Central memory CD4-positive, alpha-beta T cell (primary cell): ENCODE measurements at regions not wholly inside any gene's neighbourhood (a gene's known extent, or its start where the extent isn't known, plus 50 kb on each side); places are given as distances from the start of the nearest gene placed in this dataset.
"Not testable (repeated sequence)": the region's sequence is repeated elsewhere in the genome, so short reads cannot be mapped to it uniquely, and the experiment has no call there.

Experiments used
- DNase-seq: peaks from one replicate; pipeline ENCODE4 v3.0.0; 2022

GRCh38 chr6:10343320-10343719 lies 71.6 kb downstream of the TFAP2A start:
- no peak for DNase-seq

- DNase-seq, result no peak
Measured at GRCh38 chr6:10341605-10342004, 73.3 kb downstream of the TFAP2A start.

DNA sequence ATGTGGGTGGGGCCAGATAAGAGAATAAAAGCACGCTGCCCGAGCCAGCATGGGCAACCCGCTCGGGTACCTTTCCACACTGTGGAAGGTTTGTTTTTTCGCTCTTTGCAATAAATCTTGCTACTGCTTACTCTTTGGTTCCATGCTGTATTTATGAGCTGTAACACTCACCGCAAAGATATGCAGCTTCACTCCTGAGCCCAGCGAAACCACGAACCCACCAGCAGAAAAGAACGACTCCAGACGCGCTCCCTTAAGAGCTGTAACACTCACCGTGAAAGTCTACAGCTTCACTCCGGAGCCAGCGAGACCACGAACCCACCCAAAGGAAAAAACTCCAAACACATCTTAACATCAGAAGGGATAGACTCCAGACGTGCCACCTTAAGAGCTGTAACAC lies 76.7 kb downstream of the TFAP2A start:
- DNase-seq, result no peak

DNA sequence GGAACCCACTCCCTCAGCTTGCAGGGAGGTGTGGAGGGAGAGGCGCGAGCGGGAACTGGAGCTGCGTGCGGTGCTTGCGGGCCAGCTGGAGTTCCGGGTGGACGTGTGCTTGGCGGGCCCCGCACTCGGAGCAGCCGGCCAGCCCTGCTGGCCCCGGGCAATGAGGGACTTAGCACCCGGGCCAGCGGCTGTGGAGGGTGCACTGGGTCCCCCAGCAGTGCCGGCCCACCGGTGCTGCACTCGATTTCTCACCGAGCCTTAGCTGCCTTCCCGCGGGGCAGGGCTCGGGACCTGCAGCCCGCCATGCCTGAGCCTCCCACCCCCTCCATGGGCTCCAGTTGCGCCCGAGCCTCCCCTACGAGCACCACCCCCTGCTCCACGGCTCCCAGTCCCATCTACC lies 77.5 kb downstream of the TFAP2A start:
- not testable (repeated sequence) for DNase-seq

- no peak for DNase-seq
Measured at GRCh38 chr6:10332111-10332510, 82.8 kb downstream of the TFAP2A start.

DNA sequence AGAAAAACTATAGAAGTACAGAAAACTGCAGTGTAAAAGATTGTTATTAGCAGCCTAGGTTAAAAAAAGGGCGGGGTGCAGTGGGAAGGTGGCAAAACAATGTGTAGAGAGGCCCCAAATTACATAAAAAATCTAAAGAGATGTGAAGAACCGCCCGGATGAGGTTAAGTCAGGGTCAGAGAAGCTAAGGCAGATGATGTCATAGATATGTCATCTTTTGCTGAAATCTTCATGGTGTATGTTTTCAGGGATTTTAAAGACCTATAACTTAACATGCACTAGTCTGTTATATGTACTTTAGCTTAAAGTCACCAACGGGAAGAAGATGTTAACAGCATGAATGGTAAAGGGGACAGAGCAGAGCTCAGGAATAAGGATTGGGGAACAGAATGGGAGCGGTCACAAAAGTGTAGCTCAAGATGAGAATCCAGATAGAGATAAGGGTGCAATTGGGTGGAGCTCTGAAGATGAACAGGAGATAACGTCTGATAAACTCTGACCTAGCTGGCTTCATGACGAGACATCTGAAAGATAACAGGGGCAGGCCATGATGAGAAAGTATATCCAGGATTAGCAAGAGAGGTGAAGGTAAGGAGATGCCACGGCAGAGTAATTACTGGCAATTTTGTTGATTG lies 83.4 kb downstream of the TFAP2A start:
- no peak for DNase-seq

- DNase-seq, result no peak
Measured at GRCh38 chr6:10330515-10330914, 84.4 kb downstream of the TFAP2A start.

DNA sequence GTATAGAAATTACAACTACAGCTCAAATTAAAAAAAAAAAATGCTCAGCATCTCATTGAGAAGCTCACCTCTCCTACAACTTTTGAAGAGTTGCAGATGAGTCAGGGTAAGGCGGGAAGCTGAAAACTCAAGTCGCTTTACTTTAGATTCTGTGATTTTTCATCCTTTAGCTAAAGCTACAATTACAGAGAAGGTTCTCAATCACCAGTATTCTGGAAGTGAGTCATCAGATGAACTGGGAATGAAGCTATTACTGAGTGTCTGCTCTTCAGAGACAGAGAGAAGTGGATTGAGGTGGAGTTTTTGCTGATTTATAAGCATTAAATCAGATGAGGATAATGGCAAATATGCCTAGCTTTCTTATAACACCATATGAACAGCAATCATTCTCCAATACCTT lies 91.9 kb downstream of the TFAP2A start:
- no peak for DNase-seq

GRCh38 chr6:10320291-10320690 lies 94.6 kb downstream of the TFAP2A start:
- no peak for DNase-seq

DNA sequence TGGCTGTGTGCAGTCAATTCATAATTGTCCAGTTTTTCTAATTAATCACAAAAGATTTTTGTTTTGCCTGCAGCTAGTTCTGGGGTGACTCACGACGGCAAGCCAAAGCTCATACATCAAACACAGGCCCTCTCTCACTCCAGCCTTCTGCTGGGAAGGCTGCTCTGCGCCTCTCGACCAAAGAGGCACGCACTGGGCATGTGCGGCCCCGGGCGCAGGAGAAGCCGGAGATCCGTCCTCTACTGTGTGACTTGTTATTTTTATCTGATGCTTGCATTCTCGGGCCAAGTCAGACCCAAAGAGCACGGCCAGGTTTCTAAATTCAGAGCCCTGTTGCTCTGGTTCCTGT lies 98.5 kb downstream of the TFAP2A start:
- DNase-seq, result no peak

DNA sequence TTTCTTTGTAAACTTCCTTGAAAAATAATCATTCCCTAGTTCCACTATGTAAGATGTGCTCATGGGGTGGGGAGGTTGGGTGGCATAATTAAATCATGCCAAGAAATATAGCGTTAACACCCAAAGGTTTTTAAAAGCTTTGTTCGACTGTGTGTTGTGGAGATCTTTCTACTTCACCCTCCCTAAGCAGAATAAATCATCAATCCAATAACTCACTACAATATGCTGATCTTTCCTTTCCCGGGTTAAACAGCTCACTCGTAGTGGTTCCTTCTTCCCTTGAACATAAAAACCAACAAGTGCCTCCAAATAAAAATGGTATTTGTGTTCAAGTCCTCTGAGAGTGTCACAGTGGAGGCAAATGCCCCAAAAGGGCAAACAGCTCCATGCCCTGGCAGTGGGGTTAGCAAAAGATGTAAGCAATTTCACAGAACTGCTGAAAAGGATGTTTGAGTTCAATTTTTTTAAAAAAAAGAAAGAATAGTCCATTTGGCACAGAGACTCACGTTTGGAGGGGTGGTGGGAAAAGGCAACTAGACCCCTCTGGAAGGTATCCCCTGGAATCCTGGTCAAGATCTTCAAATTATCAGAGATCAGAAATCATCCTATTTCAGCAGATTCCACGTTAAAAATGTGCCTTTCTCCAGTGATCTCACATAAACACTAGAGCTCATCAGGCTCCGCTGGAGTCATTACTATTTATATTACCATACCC lies 99.1 kb downstream of the TFAP2A start:
- DNase-seq, result no peak

GRCh38 chr6:10315034-10315433 lies 99.8 kb downstream of the TFAP2A start:
- DNase-seq, result no peak

GRCh38 chr6:10314163-10314955 lies 100.5 kb downstream of the TFAP2A start:
- DNase-seq, result no peak

GRCh38 chr6:10313799-10314162 lies 101.1 kb downstream of the TFAP2A start:
- no peak for DNase-seq

DNA sequence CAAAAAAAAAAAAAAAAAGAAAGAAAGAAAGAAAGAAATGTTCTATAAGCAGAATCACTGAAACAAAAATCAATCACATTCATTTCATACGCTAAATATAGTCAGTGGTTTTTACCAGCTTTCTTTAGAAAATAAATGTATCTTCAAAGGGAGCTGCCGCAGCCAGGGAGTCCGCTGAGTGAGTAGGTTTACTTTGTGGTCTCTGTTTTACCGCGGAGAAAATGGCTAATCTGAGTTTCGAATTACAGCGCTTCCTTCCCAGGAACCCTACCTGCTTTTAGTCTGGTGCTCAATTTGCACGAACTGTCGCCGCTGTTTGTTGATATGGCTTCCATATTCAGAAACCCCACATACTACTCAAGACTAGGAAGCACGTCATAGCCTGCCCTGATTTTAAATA lies 102.4 kb downstream of the TFAP2A start:
- no peak for DNase-seq

DNA sequence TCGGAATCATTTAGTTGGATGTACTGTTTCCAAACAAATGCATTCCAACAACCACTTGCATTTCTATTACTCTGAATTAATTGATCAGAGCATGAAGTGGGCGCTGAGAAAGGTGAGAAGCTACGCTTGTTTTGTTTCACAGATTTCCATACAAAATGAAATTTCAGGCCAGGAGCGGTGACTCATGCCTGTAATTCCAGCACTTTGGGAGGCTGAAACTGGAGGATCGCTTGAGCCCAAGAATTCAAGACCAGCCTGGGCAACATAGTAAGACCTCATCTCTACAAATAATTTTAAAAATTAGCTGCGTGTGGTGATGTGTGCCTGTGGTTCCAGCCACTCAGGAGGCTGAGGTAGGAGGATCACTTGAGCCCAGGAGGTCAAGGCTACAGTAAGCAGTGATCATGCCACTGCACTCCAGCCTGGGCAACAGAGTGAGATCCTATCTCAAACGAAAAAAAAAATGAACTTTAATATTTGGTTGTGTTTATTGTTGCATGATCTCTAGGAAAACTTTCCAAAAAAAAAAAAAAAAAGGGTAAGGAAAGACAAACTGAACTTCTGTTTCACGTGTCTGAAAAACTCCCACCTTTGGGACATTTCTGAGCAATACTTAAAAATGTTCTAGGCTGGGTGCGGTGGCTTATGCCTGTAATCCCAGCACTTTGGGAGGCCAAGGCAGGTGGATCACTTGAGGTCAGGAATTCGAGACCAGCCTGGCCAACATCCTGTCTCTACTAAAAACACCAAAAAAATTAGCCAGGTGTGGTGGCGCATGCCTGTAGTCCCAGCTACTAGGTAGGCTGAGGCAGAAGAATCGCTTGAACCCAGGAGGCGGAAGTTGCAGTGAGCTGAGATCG lies 103.1 kb downstream of the TFAP2A start:
- DNase-seq, result not testable (repeated sequence)

DNA sequence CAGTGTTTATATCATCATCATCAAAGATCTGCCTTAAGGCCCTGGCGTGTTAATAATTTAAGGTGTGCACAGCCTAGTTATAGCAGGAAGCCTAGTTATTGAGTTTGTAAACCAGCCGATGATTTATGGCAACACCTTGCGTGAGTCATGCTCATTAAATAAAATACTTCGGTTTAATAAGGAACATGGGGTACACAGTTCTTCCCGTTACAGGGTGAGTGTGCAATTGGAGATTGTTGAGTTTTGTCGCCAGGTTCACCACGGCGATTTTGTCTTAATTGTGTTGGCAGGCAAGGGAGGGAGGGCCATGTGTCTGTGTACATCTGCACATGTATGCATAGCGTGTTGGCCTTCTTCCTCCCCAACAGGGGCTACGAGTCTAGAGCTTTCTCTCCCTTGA lies 104.0 kb downstream of the TFAP2A start:
- DNase-seq, result no peak

DNA sequence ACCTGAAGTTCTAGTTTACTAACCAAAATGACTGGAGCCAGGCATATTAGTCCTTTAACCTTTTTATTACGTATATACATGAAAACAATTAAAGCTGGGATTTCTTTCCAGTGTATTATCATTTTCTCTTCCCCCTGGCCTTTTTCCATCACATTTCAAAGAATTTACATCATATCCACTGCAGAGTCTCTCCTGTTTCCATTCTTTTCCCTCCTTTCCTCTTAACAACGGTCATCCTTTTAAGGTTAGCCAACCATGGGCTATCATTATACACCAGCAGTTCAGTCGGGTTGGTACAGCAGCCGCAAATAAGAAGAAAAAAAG lies 104.6 kb downstream of the TFAP2A start:
- DNase-seq, result no peak

- no peak for DNase-seq
Measured at GRCh38 chr6:10309457-10310329, 105.2 kb downstream of the TFAP2A start.

GRCh38 chr6:10307476-10307875 lies 107.4 kb downstream of the TFAP2A start:
- DNase-seq, result no peak

- no peak for DNase-seq
Measured at GRCh38 chr6:10307028-10307427, 107.8 kb downstream of the TFAP2A start.

- DNase-seq, result no peak
Measured at GRCh38 chr6:10305790-10306415, 109.0 kb downstream of the TFAP2A start.
